ENCODE measurements at regions not wholly inside any gene's neighbourhood (a gene's known extent, or its start where the extent isn't known, plus 50 kb on each side); places are given as distances from the start of the nearest gene placed in this dataset.
"Not testable (repeated sequence)": the region's sequence is repeated elsewhere in the genome, so short reads cannot be mapped to it uniquely, and the experiment has no call there.

GRCh38 chr10:129066529-129066928 lies 400.5 kb upstream of the MGMT start:
- DNase-seq (ENCODE audit: low read depth in 4 of 4, low spot score in 3 of 4): not testable (repeated sequence)

- not testable (repeated sequence) for DNase-seq (ENCODE audit: low read depth in 4 of 4, low spot score in 3 of 4)
Observed at GRCh38 chr10:129071411-129071810, 395.6 kb upstream of the MGMT start.

GRCh38 chr10:129074939-129075338 lies 392.1 kb upstream of the MGMT start:
- no peak for DNase-seq (ENCODE audit: low read depth in 4 of 4, low spot score in 3 of 4)

GRCh38 chr10:129075508-129075907 lies 391.5 kb upstream of the MGMT start:
- DNase-seq (ENCODE audit: low read depth in 4 of 4, low spot score in 3 of 4): no peak

- no peak for DNase-seq (ENCODE audit: low read depth in 4 of 4, low spot score in 3 of 4)
Observed at GRCh38 chr10:129075927-129076326, 391.1 kb upstream of the MGMT start.

- no peak for DNase-seq (ENCODE audit: low read depth in 4 of 4, low spot score in 3 of 4)
Observed at GRCh38 chr10:129078346-129078745, 388.7 kb upstream of the MGMT start.

GRCh38 chr10:129078746-129079145 lies 388.3 kb upstream of the MGMT start:
- no peak for DNase-seq (ENCODE audit: low read depth in 4 of 4, low spot score in 3 of 4)

GRCh38 chr10:129079705-129080104 lies 387.3 kb upstream of the MGMT start:
- no peak for DNase-seq (ENCODE audit: low read depth in 4 of 4, low spot score in 3 of 4)

- DNase-seq (ENCODE audit: low read depth in 4 of 4, low spot score in 3 of 4): no peak
Observed at GRCh38 chr10:129085811-129086210, 381.2 kb upstream of the MGMT start.

- no peak for DNase-seq (ENCODE audit: low read depth in 4 of 4, low spot score in 3 of 4)
Observed at GRCh38 chr10:129089341-129089740, 377.7 kb upstream of the MGMT start.

- DNase-seq (ENCODE audit: low read depth in 4 of 4, low spot score in 3 of 4): no peak
Observed at GRCh38 chr10:129090165-129090564, 376.9 kb upstream of the MGMT start.

GRCh38 chr10:129090618-129091366 lies 376.2 kb upstream of the MGMT start:
- DNase-seq (ENCODE audit: low read depth in 4 of 4, low spot score in 3 of 4): no peak

- DNase-seq (ENCODE audit: low read depth in 4 of 4, low spot score in 3 of 4): no peak
Observed at GRCh38 chr10:129093641-129094040, 373.4 kb upstream of the MGMT start.

- no peak for DNase-seq (ENCODE audit: low read depth in 4 of 4, low spot score in 3 of 4)
Observed at GRCh38 chr10:129094233-129094632, 372.8 kb upstream of the MGMT start.

- DNase-seq (ENCODE audit: low read depth in 4 of 4, low spot score in 3 of 4): no peak
Observed at GRCh38 chr10:129094861-129095260, 372.2 kb upstream of the MGMT start.

GRCh38 chr10:129095680-129096064 lies 371.4 kb upstream of the MGMT start:
- DNase-seq (ENCODE audit: low read depth in 4 of 4, low spot score in 3 of 4): no peak

- peak; percentile 10 to 34 (median 23) for DNase-seq (ENCODE audit: low read depth in 4 of 4, low spot score in 3 of 4)
Observed at GRCh38 chr10:129096065-129096984, 370.7 kb upstream of the MGMT start.

- DNase-seq (ENCODE audit: low read depth in 4 of 4, low spot score in 3 of 4): no peak
Observed at GRCh38 chr10:129097776-129098330, 369.2 kb upstream of the MGMT start.

- no peak for DNase-seq (ENCODE audit: low read depth in 4 of 4, low spot score in 3 of 4)
Observed at GRCh38 chr10:129098517-129098916, 368.5 kb upstream of the MGMT start.

- no peak for DNase-seq (ENCODE audit: low read depth in 4 of 4, low spot score in 3 of 4)
Observed at GRCh38 chr10:129099486-129099885, 367.6 kb upstream of the MGMT start.

- no peak for DNase-seq (ENCODE audit: low read depth in 4 of 4, low spot score in 3 of 4)
Observed at GRCh38 chr10:129099992-129100391, 367.0 kb upstream of the MGMT start.

All from right renal pelvis (tissue), 4 donors.